ENCODE measurements at regions not wholly inside any gene's neighbourhood (a gene's known extent, or its start where the extent isn't known, plus 50 kb on each side); places are given as distances from the start of the nearest gene placed in this dataset.

DNA sequence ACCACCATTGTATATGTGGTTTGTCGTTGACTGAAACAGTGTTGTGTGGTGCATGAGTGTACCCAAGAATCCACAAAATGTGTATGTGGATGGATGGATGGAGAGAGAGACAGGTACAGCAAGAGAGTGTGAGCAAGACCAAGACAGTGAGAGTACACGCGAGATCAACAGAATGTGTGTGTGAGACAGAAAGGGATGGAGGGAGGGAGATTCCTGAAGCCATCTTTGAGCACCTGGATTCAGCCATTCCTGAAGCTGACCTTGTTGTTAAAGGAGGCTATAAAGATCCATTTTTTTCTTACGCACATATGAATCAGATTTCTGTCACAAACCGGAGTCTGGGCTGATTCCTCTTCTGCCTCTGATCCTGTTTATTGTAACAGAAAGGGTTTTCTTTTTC, 64.1 kb downstream of the TFAP2C start:
- H3K23ac ChIP-seq (ENCODE audit: low read length) = no peak overlapping the region
- no peak overlapping the region for H2AK5ac ChIP-seq (ENCODE audit: low read length)
- peaks cover 11 to 12% of the 10 kb centered on the region in 2 experiments for H3K4me1 ChIP-seq (ENCODE audit: control insufficient read depth in 1 of 2, insufficient read depth in 2 of 2, low read length in 2 of 2)
- no peaks in the 10 kb centered on the region for H3K36me3 ChIP-seq (ENCODE audit: control insufficient read depth in 1 of 2, insufficient read depth in 2 of 2, low read length in 2 of 2)
- no peaks in the 10 kb centered on the region for H3K79me2 ChIP-seq (ENCODE audit: control insufficient read depth, insufficient read depth, low read length, poor library complexity)
- WGBS (ENCODE audit: extremely low coverage, insufficient coverage, insufficient read length) = no CpG with 5 or more reads among the region's 5 CpGs
- H3K4me2 ChIP-seq (ENCODE audit: low read length) = no peak overlapping the region
- H3K9me3 ChIP-seq (ENCODE audit: insufficient read depth, low read depth, low read length) = no peaks in the 10 kb centered on the region
- no peak overlapping the region for H2BK5ac ChIP-seq (ENCODE audit: low read depth, low read length, poor library complexity)
- no peak overlapping the region for H2BK120ac ChIP-seq (ENCODE audit: insufficient read depth, low read length, poor library complexity)
- H3K4me3 ChIP-seq (ENCODE audit: low read depth, low read length) = no peak overlapping the region
- H3K4ac ChIP-seq (ENCODE audit: low read depth, low read length) = no peak overlapping the region
- H3K18ac ChIP-seq (ENCODE audit: low read length) = no peak overlapping the region
- H2BK12ac ChIP-seq (ENCODE audit: low read length) = no peak overlapping the region
- H4K8ac ChIP-seq (ENCODE audit: low read depth, low read length) = no peak overlapping the region
- no peak overlapping the region for H3K9ac ChIP-seq (ENCODE audit: low read length)
- no peaks in the 10 kb centered on the region for H3K27me3 ChIP-seq (ENCODE audit: insufficient read depth, low read length)
- no peak overlapping the region for H2AFZ ChIP-seq (ENCODE audit: insufficient read depth, low read length, poor library complexity)
- H4K12ac ChIP-seq (ENCODE audit: low read depth, low read length) = no peak overlapping the region
- no peaks in the 10 kb centered on the region for H3K79me1 ChIP-seq (ENCODE audit: low read length)
- H3K27ac ChIP-seq (ENCODE audit: low read depth, low read length) = no peak overlapping the region
- H3K14ac ChIP-seq (ENCODE audit: low read length) = no peak overlapping the region
- H4K91ac ChIP-seq (ENCODE audit: low read depth, low read length) = no peak overlapping the region
- DNase-seq = no peak

DNA sequence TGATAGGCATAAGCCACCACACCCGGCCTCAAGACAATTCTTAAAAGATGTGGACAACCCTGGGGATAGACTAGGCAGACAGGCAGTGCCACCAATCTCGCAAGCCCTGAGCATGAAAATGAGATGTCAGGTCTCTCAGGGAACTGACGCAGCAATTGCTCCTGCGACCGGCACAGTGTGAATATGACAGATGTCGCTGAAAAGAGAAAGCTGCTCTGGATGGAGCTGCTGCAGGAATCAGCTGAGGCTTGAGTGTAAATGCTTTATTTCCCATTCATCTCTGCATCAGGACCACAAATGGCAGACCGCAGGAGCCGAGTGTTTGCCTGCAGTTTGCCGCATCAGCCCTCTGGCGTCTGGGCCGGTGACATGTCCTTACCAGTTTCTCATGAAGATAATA, 68.4 kb downstream of the TFAP2C start:
- Histone ChIP-seq H3K79me2 (ENCODE audit: control insufficient read depth, insufficient read depth, low read length, poor library complexity) (no peaks in the 10 kb centered on the region), H4K12ac (ENCODE audit: low read depth, low read length) (no peak overlapping the region), H3K4ac (ENCODE audit: low read depth, low read length) (no peak overlapping the region), H2BK5ac (ENCODE audit: low read depth, low read length, poor library complexity) (no peak overlapping the region), H3K9me3 (ENCODE audit: insufficient read depth, low read depth, low read length) (no peaks in the 10 kb centered on the region), H3K4me2 (ENCODE audit: low read length) (no peak overlapping the region), H4K8ac (ENCODE audit: low read depth, low read length) (no peak overlapping the region), H3K9ac (ENCODE audit: low read length) (no peak overlapping the region), H3K4me1 (ENCODE audit: control insufficient read depth in 1 of 2, insufficient read depth in 2 of 2, low read length in 2 of 2) (no peaks in the 10 kb centered on the region), H2AFZ (ENCODE audit: insufficient read depth, low read length, poor library complexity) (no peak overlapping the region), H2BK12ac (ENCODE audit: low read length) (no peak overlapping the region), H2BK120ac (ENCODE audit: insufficient read depth, low read length, poor library complexity) (no peak overlapping the region), H3K27me3 (ENCODE audit: insufficient read depth, low read length) (no peaks in the 10 kb centered on the region), H3K14ac (ENCODE audit: low read length) (no peak overlapping the region), H3K23ac (ENCODE audit: low read length) (no peak overlapping the region), H3K36me3 (ENCODE audit: control insufficient read depth in 1 of 2, insufficient read depth in 2 of 2, low read length in 2 of 2) (no peaks in the 10 kb centered on the region), H3K27ac (ENCODE audit: low read depth, low read length) (no peak overlapping the region), H4K91ac (ENCODE audit: low read depth, low read length) (no peak overlapping the region), H3K18ac (ENCODE audit: low read length) (no peak overlapping the region), H2AK5ac (ENCODE audit: low read length) (no peak overlapping the region), H3K79me1 (ENCODE audit: low read length) (no peaks in the 10 kb centered on the region), H3K4me3 (ENCODE audit: low read depth, low read length) (no peak overlapping the region)
- no CpG with 5 or more reads among the region's 11 CpGs for WGBS (ENCODE audit: extremely low coverage, insufficient coverage, insufficient read length)
- no peak for DNase-seq

DNA sequence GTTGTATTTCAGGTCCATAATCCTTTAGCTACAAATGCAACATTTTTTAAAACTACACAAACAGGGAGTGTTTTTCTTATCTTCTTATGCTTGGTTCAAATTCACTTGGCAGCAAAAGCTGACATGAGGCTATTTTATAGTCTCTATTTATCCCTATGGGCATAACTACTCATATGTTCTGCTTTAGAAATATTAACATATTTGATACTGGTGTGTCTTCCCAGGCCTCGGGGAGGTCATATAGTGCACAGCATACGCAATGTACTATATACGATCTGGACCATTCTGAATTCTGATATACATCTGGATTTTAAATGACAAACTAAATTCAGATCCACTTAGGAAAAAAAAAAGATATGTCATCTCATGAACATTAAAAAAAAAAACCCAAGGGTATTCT, 69.2 kb downstream of the TFAP2C start:
- no peak overlapping the region for H4K91ac ChIP-seq (ENCODE audit: low read depth, low read length)
- H3K14ac ChIP-seq (ENCODE audit: low read length) = no peak overlapping the region
- no peak overlapping the region for H2AFZ ChIP-seq (ENCODE audit: insufficient read depth, low read length, poor library complexity)

DNA sequence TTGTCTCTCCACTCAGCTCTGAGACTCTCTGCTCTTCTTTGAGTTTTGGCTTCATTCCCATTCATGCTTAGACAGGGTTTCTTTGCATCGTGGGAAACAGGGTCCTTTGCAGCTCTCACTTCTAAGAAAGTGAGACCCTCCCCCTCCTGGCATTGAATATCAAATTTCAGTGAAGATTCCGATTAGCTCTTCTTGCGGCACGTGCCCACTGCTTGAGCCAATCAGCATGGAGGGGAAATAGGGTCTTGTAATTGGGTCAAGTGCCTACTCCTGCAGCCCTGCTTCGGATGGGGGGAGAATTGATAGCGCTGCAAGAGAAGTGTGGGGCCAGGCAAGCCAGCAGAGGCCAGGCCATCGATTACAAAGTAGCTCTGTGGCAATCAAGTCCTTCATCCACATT, 69.6 kb downstream of the TFAP2C start:
- Histone ChIP-seq H3K4ac (ENCODE audit: low read depth, low read length) (no peak overlapping the region), H3K79me1 (ENCODE audit: low read length) (no peaks in the 10 kb centered on the region), H3K18ac (ENCODE audit: low read length) (no peak overlapping the region), H3K27me3 (ENCODE audit: insufficient read depth, low read length) (no peaks in the 10 kb centered on the region), H3K23ac (ENCODE audit: low read length) (no peak overlapping the region), H2BK5ac (ENCODE audit: low read depth, low read length, poor library complexity) (no peak overlapping the region), H3K27ac (ENCODE audit: low read depth, low read length) (no peak overlapping the region), H3K4me3 (ENCODE audit: low read depth, low read length) (no peak overlapping the region), H3K9ac (ENCODE audit: low read length) (no peak overlapping the region), H4K91ac (ENCODE audit: low read depth, low read length) (no peak overlapping the region), H3K4me2 (ENCODE audit: low read length) (no peak overlapping the region), H2AFZ (ENCODE audit: insufficient read depth, low read length, poor library complexity) (no peak overlapping the region), H2BK12ac (ENCODE audit: low read length) (no peak overlapping the region), H4K8ac (ENCODE audit: low read depth, low read length) (no peak overlapping the region), H2AK5ac (ENCODE audit: low read length) (no peak overlapping the region), H2BK120ac (ENCODE audit: insufficient read depth, low read length, poor library complexity) (no peak overlapping the region), H4K12ac (ENCODE audit: low read depth, low read length) (no peak overlapping the region), H3K79me2 (ENCODE audit: control insufficient read depth, insufficient read depth, low read length, poor library complexity) (no peaks in the 10 kb centered on the region), H3K36me3 (ENCODE audit: control insufficient read depth in 1 of 2, insufficient read depth in 2 of 2, low read length in 2 of 2) (no peaks in the 10 kb centered on the region), H3K14ac (ENCODE audit: low read length) (no peak overlapping the region), H3K4me1 (ENCODE audit: control insufficient read depth in 1 of 2, insufficient read depth in 2 of 2, low read length in 2 of 2) (no peaks in the 10 kb centered on the region), H3K9me3 (ENCODE audit: insufficient read depth, low read depth, low read length) (no peaks in the 10 kb centered on the region)
- DNase-seq = no peak
- no CpG with 5 or more reads among the region's 7 CpGs for WGBS (ENCODE audit: extremely low coverage, insufficient coverage, insufficient read length)

More for the DNA sequence above, 69.2 kb downstream of the TFAP2C start:
- no peak overlapping the region for H2BK120ac ChIP-seq (ENCODE audit: insufficient read depth, low read length, poor library complexity)
- no peak overlapping the region for H2BK12ac ChIP-seq (ENCODE audit: low read length)
- H4K12ac ChIP-seq (ENCODE audit: low read depth, low read length) = no peak overlapping the region
- H3K9me3 ChIP-seq (ENCODE audit: insufficient read depth, low read depth, low read length) = no peaks in the 10 kb centered on the region
- no peak overlapping the region for H3K18ac ChIP-seq (ENCODE audit: low read length)
- no peaks in the 10 kb centered on the region for H3K27me3 ChIP-seq (ENCODE audit: insufficient read depth, low read length)
- H2BK5ac ChIP-seq (ENCODE audit: low read depth, low read length, poor library complexity) = no peak overlapping the region
- no peaks in the 10 kb centered on the region for H3K36me3 ChIP-seq (ENCODE audit: control insufficient read depth in 1 of 2, insufficient read depth in 2 of 2, low read length in 2 of 2)
- no peak overlapping the region for H4K8ac ChIP-seq (ENCODE audit: low read depth, low read length)
- DNase-seq = no peak
- H3K4me1 ChIP-seq (ENCODE audit: control insufficient read depth in 1 of 2, insufficient read depth in 2 of 2, low read length in 2 of 2) = no peaks in the 10 kb centered on the region
- no peak overlapping the region for H3K4ac ChIP-seq (ENCODE audit: low read depth, low read length)
- no peak overlapping the region for H3K4me3 ChIP-seq (ENCODE audit: low read depth, low read length)
- no peak overlapping the region for H3K4me2 ChIP-seq (ENCODE audit: low read length)
- H2AK5ac ChIP-seq (ENCODE audit: low read length) = no peak overlapping the region
- H3K23ac ChIP-seq (ENCODE audit: low read length) = no peak overlapping the region
- no peaks in the 10 kb centered on the region for H3K79me1 ChIP-seq (ENCODE audit: low read length)
- no peak overlapping the region for H3K27ac ChIP-seq (ENCODE audit: low read depth, low read length)
- H3K79me2 ChIP-seq (ENCODE audit: control insufficient read depth, insufficient read depth, low read length, poor library complexity) = no peaks in the 10 kb centered on the region
- no peak overlapping the region for H3K9ac ChIP-seq (ENCODE audit: low read length)
- no CpG with 5 or more reads among the region's 3 CpGs for WGBS (ENCODE audit: extremely low coverage, insufficient coverage, insufficient read length)
